ENCODE measurements at regions not wholly inside any gene's neighbourhood (a gene's known extent, or its start where the extent isn't known, plus 50 kb on each side); places are given as distances from the start of the nearest gene placed in this dataset.
"Not testable (repeated sequence)": the region's sequence is repeated elsewhere in the genome, so short reads cannot be mapped to it uniquely, and the experiment has no call there.

DNA sequence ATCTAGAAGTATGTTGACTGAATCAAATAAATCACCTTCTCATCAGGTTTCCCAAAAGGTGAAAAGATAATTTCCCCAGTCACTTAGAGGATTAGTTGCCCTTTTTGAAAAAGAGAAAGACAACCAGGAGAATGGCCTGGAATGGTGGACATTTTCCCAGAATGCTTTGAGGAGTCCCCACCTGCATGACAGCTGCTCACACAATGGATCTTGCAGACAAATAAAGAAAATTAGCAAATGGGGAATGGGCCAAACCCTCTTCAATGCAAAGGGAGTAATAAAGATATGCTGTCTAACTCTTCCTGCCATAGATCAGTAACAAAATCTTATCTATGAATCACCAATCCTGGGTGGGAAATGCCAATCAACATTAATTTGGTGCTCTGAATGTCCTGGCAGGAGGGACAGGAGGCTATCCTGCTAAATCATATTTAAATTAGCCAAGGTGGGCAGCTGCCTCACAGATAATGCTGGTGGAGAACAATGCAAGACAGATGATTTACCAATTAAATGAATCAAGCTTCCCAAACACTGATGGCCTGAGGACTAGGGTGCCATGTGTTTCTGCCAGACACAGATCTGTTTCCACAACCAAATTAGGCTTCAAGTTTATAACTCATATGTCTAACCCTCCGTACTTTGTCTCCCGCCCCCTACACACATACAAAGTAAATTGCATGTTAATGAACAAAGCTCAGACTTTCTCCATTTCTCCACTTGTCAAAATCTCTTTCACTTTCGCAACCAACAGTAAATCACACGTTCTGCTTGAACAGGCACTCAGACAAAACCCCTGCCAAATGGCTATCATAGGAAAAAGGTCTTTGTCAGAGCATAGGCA, 488.0 kb upstream of the PLXNA2 start:
- no peak overlapping the region for H3K27ac ChIP-seq
- no peak for DNase-seq
- no peak overlapping the region for H3K4me3 ChIP-seq

DNA sequence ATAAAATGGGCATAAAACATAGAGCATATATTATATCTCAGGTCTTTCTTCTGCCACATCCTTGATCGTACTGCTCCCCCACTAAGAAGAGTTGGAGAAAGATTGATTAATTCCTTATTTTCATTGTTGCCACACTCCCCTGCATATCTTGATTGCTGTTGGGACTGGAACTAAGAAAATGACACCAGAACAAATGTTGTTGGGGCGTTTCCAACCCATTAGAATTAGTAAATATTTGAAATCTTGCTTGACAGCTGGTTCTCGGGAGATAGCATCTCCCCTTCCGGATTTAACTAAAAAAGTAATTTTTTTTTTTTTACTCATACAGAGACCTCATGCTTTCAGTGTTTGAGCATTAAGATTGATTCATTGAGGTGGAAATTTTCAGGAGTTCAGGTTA, 493.0 kb upstream of the PLXNA2 start:
- peaks cover 7% of the 10 kb centered on the region for H3K4me1 ChIP-seq
- no peaks in the 10 kb centered on the region for H3K36me3 ChIP-seq
- no peak overlapping the region for H3K27ac ChIP-seq
- 0 out of 2 replicates have a peak, but pooled peaks cover 5% of the 10 kb centered on the region for H3K9me3 ChIP-seq (replicated peaks)
- no peak overlapping the region for H3K4me3 ChIP-seq
- DNase-seq, result peak in 1 of 2 experiments; percentile 26
- H3K27me3 ChIP-seq, result no peaks in the 10 kb centered on the region; the same call in 1 of the 2 replicates

More for the DNA sequence above, 488.0 kb upstream of the PLXNA2 start:
- Histone ChIP-seq H3K4me1 (peaks cover 3% of the 10 kb centered on the region), H3K36me3 (no peaks in the 10 kb centered on the region), H3K9me3 (replicated peaks) (0 out of 2 replicates have a peak, but pooled peaks cover 3% of the 10 kb centered on the region), H3K27me3 (no peaks in the 10 kb centered on the region; the same call in 1 of the 2 replicates)

DNA sequence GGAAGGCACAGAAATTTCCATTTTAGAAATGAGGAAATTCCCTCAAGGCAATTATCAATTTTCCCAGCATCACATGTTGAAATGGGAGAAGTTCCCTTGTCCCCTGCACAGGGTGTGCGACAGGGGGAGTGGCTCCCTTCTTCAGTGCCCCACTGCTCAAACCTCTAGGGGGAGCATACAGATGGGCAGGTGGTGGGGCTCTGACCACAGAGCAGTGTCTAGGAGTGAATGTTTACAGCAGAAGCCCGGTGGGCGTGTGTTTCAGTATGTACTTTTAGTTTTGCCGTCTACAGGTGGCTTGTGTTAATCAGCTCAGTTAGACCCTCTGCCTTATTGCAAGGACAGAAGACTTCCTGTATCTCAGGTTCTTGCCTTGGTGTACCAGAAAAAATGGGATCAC, 493.7 kb upstream of the PLXNA2 start:
- H3K4me1 ChIP-seq, result peaks cover 7% of the 10 kb centered on the region
- no peaks in the 10 kb centered on the region; the same call in 1 of the 2 replicates for H3K27me3 ChIP-seq
- no peak overlapping the region for H3K4me3 ChIP-seq
- H3K27ac ChIP-seq, result no peak overlapping the region
- DNase-seq, result peak; percentile 19 to 34
- 0 out of 2 replicates have a peak, but pooled peaks cover 3% of the 10 kb centered on the region for H3K9me3 ChIP-seq (replicated peaks)
- no peaks in the 10 kb centered on the region for H3K36me3 ChIP-seq

DNA sequence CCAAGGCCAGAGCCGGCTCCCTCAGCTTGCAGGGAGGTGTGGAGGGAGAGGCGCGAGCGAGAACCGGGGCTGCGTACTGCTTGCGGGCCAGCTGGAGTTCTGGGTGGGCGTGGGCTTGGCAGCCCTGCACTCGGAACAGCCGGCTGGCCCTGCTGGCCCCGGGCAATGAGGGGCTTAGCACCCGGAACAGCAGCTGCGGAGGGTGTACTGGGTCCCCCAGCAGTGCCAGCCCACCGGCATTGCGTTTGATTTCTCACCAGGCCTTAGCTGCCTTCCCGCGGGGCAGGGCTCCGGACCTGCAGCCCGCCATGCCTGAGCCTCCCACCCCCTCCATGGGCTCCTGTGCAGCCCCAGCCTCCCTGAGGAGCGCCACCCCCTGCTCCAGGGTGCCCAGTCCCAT, 495.5 kb upstream of the PLXNA2 start:
- not testable (repeated sequence) for H3K27me3 ChIP-seq; H3K27ac ChIP-seq; H3K4me3 ChIP-seq; DNase-seq; H3K9me3 ChIP-seq (replicated peaks); H3K36me3 ChIP-seq; H3K4me1 ChIP-seq

DNA sequence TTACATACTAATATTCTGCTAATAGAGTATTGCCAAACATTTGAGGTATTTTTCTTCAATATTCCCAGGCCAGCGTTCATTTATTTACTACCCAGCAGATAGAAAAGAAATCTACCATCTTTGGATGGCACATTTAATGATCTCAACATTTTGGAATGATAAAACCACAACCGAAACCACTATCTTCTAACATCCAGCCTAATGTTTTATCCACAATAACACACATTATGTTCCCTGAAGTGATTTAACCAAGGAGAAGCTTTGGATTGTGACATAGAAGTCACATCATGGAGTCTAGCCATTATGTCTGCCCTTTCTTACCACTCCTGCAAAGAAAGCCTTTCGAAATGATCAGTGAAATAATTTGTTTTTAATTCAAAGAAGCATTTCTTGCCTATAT, 497.1 kb upstream of the PLXNA2 start:
- Histone ChIP-seq H3K4me3 (no peak overlapping the region), H3K27ac (no peak overlapping the region)
- DNase-seq, result no peak

DNA sequence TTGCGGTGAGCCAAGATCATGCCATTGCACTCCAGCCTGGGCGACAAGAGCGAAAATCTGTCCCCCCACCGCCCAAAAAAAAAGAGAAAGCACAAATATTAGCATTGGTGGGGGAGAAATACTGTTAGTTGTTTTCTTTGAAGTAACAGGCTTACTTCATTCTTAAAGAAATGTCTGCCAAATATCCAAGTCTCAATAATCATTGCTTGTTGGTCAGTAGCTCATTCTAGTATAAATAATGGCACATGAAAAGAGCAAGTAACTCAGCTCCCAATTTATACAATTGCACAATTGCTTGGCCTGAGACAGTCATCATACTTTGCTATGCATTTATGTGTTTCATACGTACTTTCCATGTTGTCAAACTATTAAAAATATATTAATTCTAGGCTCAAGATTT, 499.2 kb upstream of the PLXNA2 start:
- DNase-seq, result no peak
- 0 out of 2 replicates have a peak, but pooled peaks cover 2% of the 10 kb centered on the region for H3K9me3 ChIP-seq (replicated peaks)
- no peak overlapping the region for H3K27ac ChIP-seq
- 0 out of 2 replicates have a peak, but pooled peaks cover 4% of the 10 kb centered on the region for H3K4me1 ChIP-seq
- no peaks in the 10 kb centered on the region for H3K27me3 ChIP-seq
- H3K4me3 ChIP-seq, result no peak overlapping the region
- H3K36me3 ChIP-seq, result no peaks in the 10 kb centered on the region

More for the DNA sequence above, 497.1 kb upstream of the PLXNA2 start:
- Histone ChIP-seq H3K9me3 (replicated peaks) (0 out of 2 replicates have a peak, but pooled peaks cover 3% of the 10 kb centered on the region), H3K4me1 (peaks cover 7% of the 10 kb centered on the region), H3K27me3 (no peaks in the 10 kb centered on the region), H3K36me3 (no peaks in the 10 kb centered on the region)

DNA sequence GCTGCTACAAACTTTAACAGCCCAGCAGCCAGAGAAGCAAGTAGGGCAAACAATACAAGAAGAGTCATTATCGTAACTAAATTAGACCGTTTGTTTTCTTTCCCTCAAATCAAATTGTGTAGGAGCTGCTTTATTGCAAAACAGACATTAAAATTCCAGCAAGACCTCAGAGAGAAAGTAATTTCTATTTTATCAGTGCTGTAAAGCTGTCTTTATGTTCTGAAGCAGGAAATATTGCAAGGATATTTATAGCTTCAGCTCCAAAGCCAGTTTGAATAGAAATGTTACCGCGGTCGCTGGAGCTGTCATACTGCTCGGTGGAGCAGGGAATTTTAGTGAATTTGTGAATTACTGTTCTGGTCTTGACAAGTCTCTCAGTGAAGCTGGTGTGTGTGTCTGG, 503.8 kb upstream of the PLXNA2 start:
- H3K9me3 ChIP-seq (replicated peaks), result no peaks in the 10 kb centered on the region
- H3K36me3 ChIP-seq, result no peaks in the 10 kb centered on the region
- no peaks in the 10 kb centered on the region for H3K27me3 ChIP-seq
- no peak overlapping the region for H3K4me3 ChIP-seq
- DNase-seq, result no peak
- H3K27ac ChIP-seq, result no peak overlapping the region
- no peaks in the 10 kb centered on the region for H3K4me1 ChIP-seq

DNA sequence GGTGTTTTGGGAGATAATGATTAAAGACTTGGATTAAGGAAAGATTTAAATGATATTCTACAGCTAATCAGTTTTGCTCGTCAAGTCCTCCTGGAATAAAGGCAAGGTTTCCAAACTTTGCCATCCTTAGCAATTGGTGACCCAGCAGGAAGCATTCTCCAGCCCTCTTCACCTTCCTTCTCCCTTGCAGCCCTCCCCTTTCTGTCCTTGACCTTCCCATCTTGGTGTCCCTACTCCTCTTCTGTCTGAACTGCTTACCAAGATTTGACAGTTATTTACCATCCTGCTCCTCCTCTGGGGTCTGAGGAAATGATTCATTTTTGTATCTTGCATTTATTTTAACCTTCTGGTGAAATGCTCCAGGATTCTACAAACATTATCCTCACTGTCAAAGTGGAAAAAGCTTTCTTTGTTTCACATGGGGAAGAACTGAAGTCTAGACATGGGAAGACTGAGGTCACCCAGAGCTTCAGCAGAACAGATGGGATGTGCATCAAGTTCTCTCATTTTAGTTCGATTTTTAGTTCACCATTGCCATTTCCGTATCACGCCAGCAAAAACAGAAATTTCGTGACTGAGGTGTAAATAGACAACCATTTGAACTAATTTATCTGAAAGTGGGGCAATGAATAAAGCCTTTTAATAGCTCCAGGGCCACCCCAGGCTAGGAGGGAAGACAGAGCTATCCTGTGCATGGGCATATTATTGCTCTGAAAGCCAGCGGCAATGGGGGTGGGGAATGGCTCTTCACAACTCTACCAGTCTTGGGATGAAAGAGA, 504.4 kb upstream of the PLXNA2 start:
- Histone ChIP-seq H3K9me3 (replicated peaks) (no peaks in the 10 kb centered on the region), H3K4me1 (no peaks in the 10 kb centered on the region), H3K27me3 (no peaks in the 10 kb centered on the region), H3K4me3 (no peak overlapping the region), H3K36me3 (no peaks in the 10 kb centered on the region), H3K27ac (no peak overlapping the region)
- no peak for DNase-seq

DNA sequence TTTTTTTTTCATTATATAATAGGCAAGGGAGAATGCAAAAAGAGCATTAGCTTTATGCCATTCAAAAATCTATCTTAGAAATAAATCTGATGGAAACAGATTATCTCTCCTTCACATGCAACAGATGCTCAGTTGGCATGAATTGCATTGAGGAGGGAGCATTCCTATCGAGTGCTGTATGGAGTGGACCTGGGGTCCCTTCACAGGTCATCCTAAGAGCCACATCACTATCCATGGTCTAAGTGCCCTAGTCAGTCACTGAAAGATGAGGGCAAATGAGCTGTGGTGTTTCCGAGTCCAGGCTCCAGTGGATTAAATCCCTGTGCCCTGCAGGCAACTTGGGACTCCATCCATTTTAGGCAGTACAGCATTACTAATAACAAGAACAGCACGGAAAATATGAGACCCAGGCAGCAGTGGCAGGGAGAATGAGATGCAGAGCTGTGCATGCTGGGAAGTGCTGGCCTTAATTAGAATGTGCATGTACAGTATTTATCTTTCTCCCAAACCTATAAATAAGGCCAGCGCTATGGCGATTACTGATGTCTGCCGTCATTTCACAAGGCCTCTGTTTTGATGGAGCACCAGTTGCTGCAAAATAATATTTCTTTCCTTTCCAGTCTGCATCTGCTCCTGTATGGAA, 512.3 kb upstream of the PLXNA2 start:
- H3K27ac ChIP-seq, result no peak overlapping the region
- no peaks in the 10 kb centered on the region for H3K36me3 ChIP-seq
- H3K4me1 ChIP-seq, result no peaks in the 10 kb centered on the region
- H3K27me3 ChIP-seq, result no peaks in the 10 kb centered on the region
- H3K9me3 ChIP-seq (replicated peaks), result no peaks in the 10 kb centered on the region
- no peak for DNase-seq
- no peak overlapping the region for H3K4me3 ChIP-seq

DNA sequence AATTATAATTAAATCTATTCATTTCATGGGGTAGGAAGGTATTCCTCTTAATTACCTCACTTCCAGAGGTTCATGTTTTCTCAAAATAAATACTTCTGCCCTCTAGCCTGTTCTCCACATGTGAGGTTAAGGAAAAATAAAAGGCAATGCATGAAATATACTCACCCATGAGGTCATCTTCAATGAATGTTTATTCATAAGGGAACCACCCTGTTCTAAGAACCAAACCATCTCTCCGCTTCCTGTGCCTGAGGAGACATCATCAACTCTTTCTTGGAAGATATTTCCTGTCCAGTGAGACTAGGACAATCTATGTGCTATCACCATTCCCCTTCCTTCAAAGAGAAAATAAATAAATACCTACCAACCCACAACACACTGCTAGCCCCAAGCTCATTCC, 513.7 kb upstream of the PLXNA2 start:
- Histone ChIP-seq H3K36me3 (no peaks in the 10 kb centered on the region), H3K27me3 (no peaks in the 10 kb centered on the region), H3K4me3 (no peak overlapping the region), H3K27ac (no peak overlapping the region), H3K4me1 (no peaks in the 10 kb centered on the region), H3K9me3 (replicated peaks) (no peaks in the 10 kb centered on the region)
- DNase-seq, result no peak

DNA sequence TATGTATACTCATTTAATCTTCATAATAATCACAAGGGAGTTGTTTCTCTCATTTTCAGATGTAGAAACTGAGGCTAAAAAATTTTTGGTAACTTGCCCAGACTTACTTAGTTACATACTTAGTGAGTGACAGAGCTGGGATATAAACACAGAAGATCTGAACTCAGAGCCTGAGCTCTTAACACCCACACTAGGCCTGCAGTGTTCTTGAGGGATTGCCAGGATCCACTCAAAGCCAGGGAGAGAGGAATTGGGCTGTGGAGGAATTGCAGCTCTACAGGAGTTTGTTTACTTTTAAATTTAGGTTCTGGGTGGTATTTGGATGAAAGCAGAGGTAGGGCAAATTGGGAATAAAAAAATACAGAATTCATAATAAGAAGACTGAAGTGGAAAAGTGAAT, 515.1 kb upstream of the PLXNA2 start:
- Histone ChIP-seq H3K4me1 (no peaks in the 10 kb centered on the region), H3K27ac (no peak overlapping the region), H3K27me3 (no peaks in the 10 kb centered on the region), H3K9me3 (replicated peaks) (no peaks in the 10 kb centered on the region), H3K4me3 (no peak overlapping the region), H3K36me3 (no peaks in the 10 kb centered on the region)
- no peak for DNase-seq

DNA sequence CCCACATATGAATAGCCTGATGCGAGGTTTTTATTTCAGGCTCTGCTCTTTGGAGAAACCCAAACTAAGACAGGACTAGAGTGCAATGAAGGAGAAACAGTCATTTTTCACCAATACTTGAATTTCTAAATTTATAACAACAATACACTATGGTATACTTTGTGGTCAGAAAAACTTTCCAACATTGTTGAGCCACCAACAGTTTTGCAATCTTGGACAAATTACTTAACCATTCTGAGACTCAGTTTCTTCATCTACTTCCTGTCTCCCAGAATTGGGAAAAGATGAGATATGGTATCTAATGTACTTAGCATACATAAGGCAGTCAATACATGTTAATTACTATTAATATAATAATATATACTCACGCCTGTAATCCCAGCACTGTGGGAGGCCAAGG, 519.8 kb upstream of the PLXNA2 start:
- DNase-seq, result no peak
- H3K4me1 ChIP-seq, result no peaks in the 10 kb centered on the region
- no peak overlapping the region for H3K4me3 ChIP-seq
- no peaks in the 10 kb centered on the region for H3K36me3 ChIP-seq
- no peaks in the 10 kb centered on the region for H3K27me3 ChIP-seq
- H3K27ac ChIP-seq, result no peak overlapping the region
- no peaks in the 10 kb centered on the region; the same call in 1 of the 2 replicates for H3K9me3 ChIP-seq (replicated peaks)

DNA sequence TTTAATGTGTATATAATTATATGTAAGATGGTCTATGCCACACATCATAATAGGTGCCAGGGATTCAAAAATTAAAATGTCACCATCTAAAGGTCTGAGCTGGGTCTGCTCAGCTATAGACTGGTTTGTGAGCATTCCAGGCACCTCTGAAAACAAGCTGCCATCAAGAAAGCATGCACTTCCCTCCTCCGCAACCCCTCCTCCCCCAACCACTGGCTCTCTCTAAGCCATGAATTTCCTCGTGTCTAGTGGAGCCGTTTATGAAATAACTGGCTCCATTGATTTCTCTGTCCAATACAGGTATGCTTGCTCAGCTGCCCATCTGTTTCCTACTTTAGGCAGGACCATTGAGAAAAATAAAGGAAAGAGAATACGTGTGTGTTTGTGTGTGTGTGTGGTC, 522.6 kb upstream of the PLXNA2 start:
- Histone ChIP-seq H3K4me3 (no peak overlapping the region), H3K36me3 (no peaks in the 10 kb centered on the region), H3K27ac (no peak overlapping the region), H3K27me3 (no peaks in the 10 kb centered on the region), H3K9me3 (replicated peaks) (no peaks in the 10 kb centered on the region; the same call in 1 of the 2 replicates), H3K4me1 (no peaks in the 10 kb centered on the region; the same call in 1 of the 2 replicates)
- no peak for DNase-seq

DNA sequence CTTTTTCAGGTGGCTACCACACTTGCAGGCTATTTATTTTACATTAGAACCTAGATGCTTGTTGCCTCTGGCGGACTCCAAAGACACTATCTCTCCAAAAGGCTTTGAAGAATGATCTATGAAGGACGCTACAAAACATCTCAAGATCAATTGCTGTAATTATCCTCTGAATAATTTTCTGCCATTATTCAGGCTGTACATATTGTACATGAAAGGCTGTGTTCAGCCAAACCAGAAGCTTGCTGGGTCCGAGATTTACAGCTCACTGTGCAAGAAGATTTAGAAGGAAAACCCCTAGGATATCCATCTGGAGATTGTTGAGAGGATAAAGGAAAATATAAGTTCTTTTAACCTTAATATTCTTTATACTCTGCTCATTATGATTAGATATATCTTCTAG, 523.6 kb upstream of the PLXNA2 start:
- Histone ChIP-seq H3K36me3 (no peaks in the 10 kb centered on the region), H3K4me1 (peaks cover 9% of the 10 kb centered on the region)

DNA sequence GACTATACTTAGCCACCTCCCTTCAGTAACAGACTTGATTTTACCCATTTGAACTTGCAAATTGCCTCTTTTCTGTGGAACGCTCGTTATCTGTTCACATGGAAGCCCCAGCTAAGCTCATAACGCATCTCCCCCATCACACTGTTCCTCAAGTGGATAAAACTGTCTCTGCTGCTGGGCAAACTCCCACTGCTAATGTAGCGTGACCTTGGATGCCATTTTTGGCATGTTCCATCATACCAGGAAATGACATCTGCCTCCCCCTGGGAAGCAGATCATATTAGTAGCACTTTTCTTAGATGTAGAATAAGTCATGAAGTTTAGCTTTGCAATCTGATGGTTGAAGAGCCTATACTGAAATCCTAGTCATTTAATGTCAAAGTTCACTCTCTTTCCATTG, 528.7 kb upstream of the PLXNA2 start:
- H3K27ac ChIP-seq, result peak overlapping the region; percentile 95
- peak; percentile 86 to 91 for DNase-seq
- no peaks in the 10 kb centered on the region for H3K36me3 ChIP-seq
- H3K9me3 ChIP-seq (replicated peaks), result no peaks in the 10 kb centered on the region
- H3K4me3 ChIP-seq, result no peak overlapping the region
- no peaks in the 10 kb centered on the region for H3K27me3 ChIP-seq
- peaks cover 23% of the 10 kb centered on the region for H3K4me1 ChIP-seq

More for the DNA sequence above, 523.6 kb upstream of the PLXNA2 start:
- Histone ChIP-seq H3K9me3 (replicated peaks) (no peaks in the 10 kb centered on the region; the same call in 1 of the 2 replicates), H3K27ac (no peak overlapping the region), H3K27me3 (no peaks in the 10 kb centered on the region), H3K4me3 (no peak overlapping the region)
- DNase-seq, result no peak

All from SJCRH30 (cell line).